Middle frontal gyrus (tissue), 1 donor: ENCODE measurements at regions not wholly inside any gene's neighbourhood (a gene's known extent, or its start where the extent isn't known, plus 50 kb on each side); places are given as distances from the start of the nearest gene placed in this dataset.

Source experiments
- DNase-seq: peaks from one replicate; pipeline ENCODE4 v3.0.0-alpha.2; 2015; ENCODE audit warnings: low spot score; ENCODE audit errors: extremely low spot score

DNA sequence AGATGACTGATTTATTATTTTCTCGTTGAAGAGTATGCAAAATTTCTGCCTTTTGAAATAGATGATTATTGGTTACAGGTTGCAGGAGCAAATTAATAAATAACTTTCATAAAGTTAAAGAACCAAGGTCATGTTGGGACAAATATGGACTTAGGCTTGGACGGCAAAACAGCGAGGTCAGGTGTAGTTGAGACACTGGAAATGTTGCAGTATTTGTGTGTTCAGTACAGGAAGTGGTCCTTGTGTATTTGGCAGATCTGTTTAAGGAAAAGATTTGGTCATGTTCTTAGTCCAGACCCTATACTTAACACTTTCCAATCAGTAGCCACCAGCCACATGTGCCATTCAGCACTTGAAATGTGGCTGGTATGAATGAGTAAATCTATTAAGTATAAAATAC is 486.5 kb downstream of the TDRD15 start:
- no peak for DNase-seq

DNA sequence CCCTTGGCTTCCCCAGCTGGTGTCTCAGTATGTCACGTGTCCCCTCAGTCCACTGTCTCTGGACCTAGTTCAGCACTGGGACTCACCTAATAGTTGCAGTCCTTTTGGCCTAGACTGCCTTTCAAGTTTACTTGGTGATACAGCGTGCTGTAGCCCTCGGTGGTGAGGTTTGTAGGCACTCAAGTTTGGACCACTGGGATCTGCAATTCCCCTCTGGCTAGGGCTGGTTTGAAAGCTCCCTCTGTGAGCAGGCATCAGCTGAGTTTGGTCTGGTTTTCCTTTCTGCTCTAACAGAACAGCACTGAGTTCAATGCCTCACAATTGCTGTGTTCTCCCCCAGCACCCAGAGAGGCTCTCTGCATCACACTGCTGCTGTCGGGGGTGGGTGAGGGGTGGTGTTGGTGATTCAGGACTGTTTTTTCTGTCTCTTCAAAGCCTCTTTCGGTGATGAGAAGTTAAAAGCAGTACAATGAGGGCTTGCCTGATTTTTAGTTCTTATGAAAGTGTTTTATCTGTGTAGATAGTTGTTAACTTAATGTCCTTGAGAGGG is 494.2 kb downstream of the TDRD15 start:
- no peak for DNase-seq

DNA sequence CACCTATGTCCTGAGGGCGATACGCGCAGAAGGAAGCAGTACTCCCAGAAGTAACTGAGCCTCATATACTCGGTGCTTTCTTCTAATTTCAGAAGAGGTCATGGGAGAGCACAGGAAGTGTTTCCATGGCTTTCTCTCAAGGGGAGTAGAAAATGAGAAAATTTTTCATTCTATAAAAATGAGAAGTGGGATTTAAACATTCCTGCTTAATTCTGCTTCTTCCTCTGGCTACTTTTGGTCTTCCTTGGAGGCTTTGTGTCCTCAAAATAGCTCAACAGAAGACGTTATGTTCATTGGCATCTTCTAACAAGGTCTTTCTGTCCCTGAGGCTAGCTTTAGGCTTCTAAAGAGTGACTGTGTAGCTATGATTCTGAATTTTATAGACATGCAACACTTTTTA is 497.0 kb downstream of the TDRD15 start:
- DNase-seq = no peak

DNA sequence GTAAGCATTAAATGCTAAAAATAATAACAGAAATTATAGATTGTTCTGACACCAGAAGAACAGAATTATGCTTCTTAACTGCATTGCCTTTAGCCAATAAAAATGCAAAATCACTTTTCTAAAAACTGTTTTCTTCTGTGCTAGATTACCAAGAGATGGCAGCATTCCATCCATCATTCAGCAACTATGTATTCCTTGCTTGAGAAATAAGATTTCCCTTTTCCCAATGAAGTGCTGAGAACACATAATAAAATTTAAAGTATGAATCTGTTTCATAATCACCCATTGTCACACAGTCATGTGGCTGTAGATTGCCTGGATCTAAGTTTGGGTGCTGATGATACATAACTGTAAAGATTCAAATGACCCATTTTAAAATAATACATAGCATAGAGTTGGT is 504.2 kb downstream of the TDRD15 start:
- DNase-seq = no peak

DNA sequence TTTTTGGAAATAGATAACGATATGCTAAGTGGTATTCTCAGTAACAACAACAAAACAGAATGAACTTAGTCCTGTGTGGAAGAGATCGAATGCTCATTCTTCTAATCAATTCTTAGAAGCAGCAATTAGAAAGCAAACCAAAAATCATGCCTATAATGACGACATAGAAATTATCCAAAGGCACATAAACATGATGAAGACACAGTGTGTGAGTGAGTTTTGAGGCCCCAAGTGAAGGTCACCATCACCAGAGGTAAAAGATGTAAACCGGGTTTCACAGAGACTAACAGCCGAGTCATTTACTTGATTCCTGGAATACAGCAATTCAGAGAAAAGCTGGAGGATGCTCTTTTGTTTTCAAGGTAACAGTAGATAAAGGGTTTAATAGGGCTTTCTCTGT is 509.2 kb downstream of the TDRD15 start:
- no peak for DNase-seq

DNA sequence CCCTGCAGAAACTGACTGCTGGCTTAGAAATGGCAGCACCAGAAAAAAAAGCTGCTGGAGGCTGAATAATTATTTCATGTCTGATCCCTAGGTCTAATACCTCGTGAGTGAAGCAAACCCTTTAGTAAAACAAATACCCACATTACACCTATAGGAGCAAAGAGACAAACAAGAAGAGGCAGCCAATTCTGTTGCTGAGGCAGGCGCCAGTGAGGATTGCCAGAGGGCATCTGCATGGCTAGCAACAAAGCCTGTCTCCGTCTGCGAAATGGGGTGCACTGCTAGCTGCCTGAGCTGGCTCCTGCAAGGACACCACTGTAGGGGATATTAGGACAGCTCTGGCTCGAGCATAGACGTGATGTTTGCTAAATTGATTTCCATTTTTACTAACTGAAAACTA is 509.7 kb downstream of the TDRD15 start:
- no peak for DNase-seq

DNA sequence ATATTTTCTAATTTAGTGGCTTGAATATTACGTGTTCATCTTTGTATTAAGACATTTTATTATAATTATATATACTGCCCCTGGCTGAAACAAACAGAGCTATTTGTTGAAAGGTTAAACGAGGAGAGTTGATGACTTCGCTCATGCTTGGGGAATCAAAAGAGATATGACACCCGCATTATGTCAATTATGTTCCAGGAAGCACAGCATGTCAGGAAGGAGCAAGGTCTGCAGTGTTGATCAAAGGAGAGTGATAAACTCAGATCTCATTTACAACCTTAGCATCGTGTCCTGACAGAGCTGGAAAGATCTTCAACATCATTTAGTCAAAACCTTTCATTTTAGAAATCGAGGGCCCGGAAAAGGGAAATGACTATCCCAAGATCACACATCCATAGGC is 510.1 kb downstream of the TDRD15 start:
- no peak for DNase-seq

DNA sequence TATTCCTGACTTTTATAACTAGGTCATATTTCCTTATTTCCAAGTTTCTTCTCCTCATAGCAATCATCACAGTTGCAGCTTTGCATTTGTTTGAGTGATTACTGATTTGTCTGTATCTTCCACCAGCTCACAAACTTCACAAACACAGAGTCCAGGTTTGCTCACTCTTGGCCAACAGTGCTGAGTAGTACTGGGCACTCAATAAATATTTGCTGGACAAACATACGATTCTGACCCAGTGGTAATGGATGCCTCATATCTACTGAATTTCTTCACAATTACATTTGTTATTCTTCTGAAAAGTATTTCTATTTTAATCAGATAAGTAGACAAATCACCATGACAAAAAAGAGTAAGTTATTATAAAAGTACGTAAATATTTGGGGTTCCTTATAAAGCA is 516.3 kb downstream of the TDRD15 start:
- DNase-seq = no peak

DNA sequence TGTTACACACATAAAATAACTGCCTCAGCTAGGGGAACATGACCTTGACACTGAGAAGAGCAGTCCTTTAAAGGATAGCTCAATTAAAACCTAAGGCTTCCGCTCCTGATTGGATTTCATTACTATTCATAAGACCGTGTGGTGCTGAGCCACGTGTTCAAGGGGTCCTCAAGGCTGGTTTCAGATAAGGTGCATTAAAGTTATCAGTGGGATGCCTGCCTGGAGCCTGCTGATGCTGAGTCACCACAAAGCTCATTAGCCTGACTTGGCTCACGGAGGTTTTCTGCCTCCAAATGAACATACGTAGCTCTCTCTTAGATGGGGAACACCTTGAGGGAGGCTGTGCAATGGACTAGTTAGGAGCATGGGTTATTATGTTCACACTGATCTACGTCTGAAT is 518.9 kb downstream of the TDRD15 start:
- DNase-seq = no peak

DNA sequence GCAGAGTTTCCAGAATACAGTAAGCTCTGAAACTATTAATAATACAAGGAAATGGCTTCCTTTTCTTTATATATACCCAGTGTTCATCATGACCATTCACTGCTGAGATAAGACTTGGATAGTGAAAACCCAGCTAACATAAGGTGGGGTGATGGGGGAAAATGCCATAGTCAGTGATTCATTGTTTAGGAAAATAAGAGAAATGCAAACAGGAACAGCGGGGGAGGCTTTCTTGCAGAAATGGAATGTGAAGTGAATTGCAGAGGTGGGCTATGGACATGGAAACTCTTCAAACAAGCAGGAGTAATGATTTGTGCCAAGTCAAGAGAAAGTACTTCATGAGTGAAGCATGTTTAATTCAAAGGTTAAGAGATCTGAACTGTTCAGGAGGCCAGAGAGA is 519.4 kb downstream of the TDRD15 start:
- no peak for DNase-seq

DNA sequence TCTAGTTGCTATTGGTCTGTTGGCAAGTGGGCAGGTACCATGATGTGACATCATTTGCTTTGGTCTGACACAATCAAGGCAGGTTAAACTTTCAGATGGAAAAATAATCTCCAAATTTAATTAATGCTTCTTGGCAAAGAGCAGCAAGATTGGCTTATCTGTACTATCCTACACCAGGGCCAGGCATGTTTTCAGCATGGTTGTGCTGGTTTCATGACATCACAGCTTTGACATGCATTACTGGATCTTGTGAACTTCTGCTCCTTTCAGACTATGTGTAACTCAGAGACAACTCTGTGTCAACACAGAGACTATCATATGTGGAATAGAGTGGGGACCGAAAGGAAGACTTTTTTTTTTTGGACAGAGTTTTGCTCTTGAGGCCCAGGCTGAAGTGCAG is 520.5 kb downstream of the TDRD15 start:
- DNase-seq = no peak

DNA sequence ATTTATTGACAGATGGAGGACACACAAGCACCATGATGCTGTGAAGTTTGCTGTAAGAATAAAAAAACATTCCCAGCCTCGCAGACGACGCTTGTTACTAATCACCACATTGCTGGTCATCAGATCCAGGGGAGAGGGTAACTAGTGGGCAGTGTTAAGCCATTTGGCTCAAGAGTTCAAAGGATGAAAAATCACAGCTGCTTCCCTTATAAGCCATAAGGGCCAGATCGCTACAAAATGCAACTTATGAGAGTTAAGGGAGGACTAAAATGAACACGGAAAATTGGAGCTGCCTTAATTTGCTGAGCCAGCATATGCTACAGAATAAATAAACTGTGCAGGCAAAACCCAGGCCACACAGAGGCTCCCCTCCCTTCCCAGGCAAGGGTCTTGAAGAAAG is 522.6 kb downstream of the TDRD15 start:
- no peak for DNase-seq

DNA sequence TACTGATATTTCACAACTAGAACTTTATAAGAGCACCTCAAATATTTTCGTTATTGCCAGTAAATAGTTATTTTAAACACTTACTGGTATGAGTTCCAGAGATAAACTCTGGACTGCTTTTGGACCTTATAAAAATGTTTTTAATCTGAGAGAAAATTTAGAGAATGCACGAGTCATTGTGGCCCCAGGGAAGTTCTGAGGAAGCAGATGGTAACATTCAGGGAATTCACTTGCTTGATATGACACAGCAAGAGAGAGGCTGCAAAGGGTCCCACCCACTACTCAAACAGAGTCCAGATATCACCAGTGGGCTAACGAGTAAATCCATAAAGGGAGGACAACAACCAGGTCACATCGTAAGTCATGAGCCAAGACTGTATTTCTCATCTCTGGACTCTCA is 526.8 kb downstream of the TDRD15 start:
- no peak for DNase-seq

DNA sequence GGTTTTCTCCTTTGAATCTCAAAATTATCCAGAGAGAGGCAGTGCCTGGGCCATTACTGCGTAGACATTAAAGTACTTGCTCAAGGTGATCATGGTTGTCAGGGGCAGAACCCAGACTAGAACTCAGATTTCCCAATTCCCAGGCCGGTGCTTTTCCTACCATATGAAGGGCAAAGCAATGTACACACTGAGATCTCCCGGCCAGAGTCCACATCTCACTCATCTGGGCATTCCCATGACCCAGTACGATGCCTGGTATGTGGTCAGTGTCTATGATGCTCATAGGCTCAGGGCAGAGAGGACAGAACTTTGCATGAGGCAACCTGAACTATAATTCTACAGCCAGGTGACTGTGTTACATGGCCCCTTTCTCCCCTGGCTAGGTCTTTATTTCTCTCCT is 531.4 kb downstream of the TDRD15 start:
- no peak for DNase-seq

DNA sequence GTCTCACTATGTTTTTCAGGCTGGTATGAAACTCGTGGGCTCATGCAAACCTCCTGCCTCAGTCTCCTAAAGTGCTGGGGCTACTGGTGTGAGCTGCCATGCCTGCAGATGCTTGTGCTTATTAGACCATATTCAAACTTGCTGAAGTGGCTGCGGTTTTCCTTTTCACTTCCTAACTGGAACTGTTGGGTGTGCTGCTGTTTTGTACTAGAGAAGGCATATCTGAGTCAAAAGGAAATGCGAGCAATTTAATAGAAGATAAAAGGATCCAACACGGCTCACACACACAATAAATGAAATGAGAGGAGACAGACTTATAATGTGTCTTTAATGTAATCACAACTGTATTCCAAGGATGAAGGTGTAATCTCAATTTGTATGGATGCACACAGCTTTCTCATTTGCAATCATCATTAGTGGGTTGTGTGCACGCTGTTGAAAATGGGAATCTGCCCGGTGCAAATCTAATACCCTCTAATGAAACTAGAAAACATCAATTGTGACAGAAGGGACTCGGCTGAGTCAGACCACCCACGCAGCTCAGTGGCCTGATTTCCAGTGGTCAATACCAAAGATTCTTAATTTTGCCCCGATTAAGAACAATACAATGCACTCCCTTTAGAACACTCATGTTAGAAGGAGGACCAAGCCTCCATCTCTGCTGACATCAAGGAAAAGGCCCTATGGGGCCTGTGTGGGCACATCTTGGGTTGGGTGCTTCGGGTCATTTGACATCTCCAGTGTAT is 532.7 kb downstream of the TDRD15 start:
- DNase-seq = no peak

DNA sequence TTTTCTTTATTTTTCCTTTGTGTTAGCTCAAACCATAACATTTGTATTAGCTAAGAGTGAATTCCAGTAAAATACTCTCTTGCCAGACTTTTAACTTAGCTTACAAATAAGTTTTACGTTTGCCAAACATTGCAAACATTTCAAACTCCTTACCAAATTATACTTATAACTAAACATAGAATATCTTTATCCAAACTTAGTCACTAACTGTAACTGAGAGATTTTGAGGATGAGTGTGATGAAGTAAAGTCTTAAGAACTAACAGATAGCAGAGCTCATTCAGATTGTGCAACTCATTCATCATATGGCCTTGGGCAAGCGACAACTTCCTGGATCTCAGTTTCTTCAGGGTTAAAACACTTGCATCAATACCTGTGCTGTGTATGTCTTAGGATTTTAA is 533.7 kb downstream of the TDRD15 start:
- DNase-seq = no peak

DNA sequence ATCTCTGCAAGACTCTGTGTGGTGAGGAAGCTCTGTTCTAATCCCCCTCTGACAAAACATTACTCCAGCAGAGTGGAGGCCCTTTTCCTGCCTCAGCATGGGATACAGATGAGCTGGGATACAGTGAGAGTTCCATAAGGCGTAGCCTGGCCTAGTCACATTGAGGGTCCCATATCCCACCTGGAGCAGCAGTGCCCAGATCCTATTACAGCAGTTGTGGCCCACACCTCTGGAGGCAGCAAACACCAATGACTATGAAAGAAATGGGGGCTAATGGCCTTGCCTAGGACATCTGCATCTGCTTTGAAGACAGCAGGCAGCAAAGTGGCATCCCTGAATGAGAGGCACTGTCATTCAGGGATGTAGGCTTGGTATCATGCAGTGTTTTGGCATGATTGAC is 534.5 kb downstream of the TDRD15 start:
- DNase-seq = no peak

DNA sequence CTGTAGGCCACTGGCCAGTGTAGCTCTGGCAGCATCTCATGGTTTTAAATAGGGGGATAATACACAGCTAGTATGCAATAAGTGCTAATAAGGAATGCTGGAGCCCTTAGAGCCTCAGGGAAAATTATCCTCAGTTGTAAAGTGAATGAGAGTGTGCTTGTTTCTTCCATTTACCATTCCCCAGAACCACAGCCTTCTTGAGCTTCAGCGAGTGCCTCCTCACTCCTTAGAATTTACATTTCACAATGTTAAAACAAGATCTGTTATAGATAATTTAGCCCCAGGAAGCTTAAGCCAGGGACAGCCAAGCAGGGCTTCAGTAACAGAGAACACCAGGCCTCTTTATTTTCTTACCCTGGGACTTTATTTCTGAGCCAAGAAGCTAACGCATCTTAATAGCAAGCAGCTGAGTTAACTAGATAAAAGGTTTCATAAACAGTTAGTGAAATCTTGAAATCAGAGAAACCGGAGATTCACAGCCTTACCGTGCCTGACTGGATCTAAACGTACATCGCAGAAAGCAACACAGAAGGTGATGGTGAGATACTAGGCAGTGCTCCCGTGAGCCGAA is 535.2 kb downstream of the TDRD15 start:
- no peak for DNase-seq

DNA sequence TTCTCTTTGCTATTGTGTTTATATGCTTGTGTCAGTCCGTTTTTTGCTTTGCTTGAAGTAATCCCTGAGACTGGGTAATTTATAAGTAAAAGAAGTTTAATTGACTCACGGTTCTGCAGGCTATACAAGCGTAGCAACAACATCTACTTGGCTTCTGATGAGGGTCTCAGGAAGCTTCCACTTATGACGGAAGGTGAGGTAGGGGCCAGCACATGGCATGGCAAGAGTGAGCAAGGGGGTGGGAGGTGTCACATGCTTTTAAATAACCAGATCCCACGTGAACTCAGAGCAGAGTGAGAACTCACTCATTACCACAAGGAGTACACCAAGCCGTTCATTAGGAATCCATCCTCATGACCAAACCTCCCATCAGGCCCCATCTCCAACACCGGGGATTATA is 540.3 kb downstream of the TDRD15 start:
- DNase-seq = no peak

DNA sequence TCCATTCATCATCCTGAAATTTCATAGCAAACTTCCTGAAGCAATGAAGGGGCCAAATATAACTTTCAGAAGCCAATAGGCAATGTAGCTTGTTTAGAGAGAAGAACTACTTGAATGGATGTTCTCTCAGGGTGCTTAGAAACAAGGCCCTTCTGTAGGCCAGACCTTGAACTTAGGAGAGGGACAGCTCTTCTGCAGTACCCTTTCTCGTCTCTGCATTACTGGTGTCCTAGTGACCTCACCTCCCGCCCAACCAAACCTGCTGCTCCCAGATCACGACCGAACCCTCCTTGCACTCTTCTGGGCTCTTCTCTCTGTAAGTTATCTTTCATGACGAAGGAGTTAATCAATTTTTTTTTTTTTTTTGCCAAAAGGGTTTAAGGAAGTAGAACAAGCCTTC is 543.9 kb downstream of the TDRD15 start:
- DNase-seq = no peak

DNA sequence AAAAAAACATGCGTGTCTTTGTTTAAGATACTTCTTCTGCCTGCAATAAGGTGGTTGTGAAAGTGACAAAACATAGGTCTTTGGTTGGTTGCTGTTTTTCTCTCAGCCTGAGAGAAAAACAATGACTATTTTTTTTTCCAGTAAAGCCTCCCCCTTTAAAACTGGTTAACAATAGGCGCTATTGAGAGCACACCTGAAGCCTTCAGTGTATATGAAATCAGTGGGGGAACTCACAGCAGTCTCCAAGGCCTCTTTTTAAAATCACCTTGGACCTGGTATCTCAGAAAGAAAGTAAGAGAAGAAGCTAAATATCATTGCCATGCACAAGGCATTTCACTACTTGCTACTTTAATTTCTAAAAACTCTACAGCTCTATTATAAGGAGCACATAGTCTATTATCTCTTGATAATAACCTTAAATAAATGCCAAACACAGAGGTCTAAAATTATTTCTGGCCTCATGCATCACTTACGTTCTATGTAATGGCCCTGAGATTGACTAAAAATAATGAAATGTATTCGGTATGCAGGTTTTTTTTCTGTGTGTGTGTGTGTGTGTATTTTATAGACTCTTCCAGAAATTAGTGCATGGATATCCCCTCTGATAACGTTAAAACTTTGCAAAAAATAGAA is 544.4 kb downstream of the TDRD15 start:
- no peak for DNase-seq

DNA sequence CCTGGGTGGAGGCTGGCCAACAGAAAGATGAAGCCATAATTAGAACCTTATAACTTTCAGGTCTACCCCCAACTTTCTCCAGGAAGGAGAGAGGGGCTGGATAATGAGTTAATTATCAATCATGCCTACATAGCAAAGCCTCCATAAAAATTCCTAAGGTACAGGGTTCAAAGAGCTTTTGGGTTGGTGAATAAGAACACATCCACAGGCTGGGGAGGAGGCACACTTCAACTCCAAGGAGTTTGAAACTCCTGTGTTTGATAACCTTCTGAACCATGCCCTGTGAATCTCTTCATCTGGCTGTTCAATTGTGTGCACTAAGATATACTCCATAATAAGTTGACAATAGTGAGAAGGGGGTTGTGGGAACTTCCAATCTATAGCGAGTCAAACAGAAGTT is 552.3 kb downstream of the TDRD15 start:
- no peak for DNase-seq

DNA sequence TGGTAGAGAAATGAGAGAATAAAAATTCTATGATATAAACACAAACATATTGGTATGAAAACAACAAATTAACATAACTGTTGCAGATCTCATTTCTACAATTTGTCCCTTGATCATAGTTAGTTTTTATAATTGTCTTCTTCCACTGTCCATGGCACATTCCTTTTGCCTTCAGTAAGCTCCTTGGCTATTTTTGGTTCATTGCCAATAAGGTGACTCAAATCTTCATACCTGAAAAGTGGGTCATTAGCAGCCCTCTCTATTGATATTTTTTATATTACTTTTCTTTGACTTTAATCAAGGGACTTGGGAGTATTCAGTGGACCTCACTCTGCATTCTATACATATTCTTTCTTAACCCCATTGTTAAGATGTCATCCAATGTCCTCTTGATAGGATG is 552.9 kb downstream of the TDRD15 start:
- DNase-seq = no peak
